WTC11 (cell line): ENCODE measurements at regions not wholly inside any gene's neighbourhood (a gene's known extent, or its start where the extent isn't known, plus 50 kb on each side); places are given as distances from the start of the nearest gene placed in this dataset.

Source experiments
- ATAC-seq: fragments of 200-7000 bp; cut with Tn5 transposase; 2 replicates; pipeline ENCODE4 v1.10.0; 2021; ENCODE audit warnings: mild to moderate bottlenecking, moderate library complexity
- CTCF ChIA-PET: fragments of 300-600 bp; sonication (Branson Sonifier 250); formaldehyde crosslinking; loops from one replicate; lab custom pipeline; 2021; ENCODE audit warnings: antibody characterized with exemption; lab: Charles Lee
- POLR2A ChIA-PET: fragments of 350-600 bp; sonication (Branson Sonifier 250); formaldehyde crosslinking; loops from one replicate; lab custom pipeline; 2021; ENCODE audit warnings: antibody characterized with exemption; lab: Charles Lee
- DNase-seq: peaks from one replicate; pipeline ENCODE4 v3.0.0; 2021; ENCODE audit warnings: low spot score
- H3K27ac Mint-ChIP-seq: 2 replicates; pipeline ENCODE4 v1.8.0; 2021; ENCODE audit warnings: mixed read lengths
- H3K27me3 Mint-ChIP-seq: 2 replicates; pipeline ENCODE4 v1.8.0; 2021; ENCODE audit warnings: low read depth, mild to moderate bottlenecking, moderate library complexity, mixed read lengths
- H3K36me3 Mint-ChIP-seq: 2 replicates; pipeline ENCODE4 v1.8.0; 2021; ENCODE audit warnings: mixed read lengths
- H3K4me1 Mint-ChIP-seq: 2 replicates; pipeline ENCODE4 v1.8.0; 2022; ENCODE audit warnings: mixed read lengths
- H3K4me3 Mint-ChIP-seq: 2 replicates; pipeline ENCODE4 v1.8.0; 2021; ENCODE audit warnings: mild to moderate bottlenecking, moderate library complexity, mixed read lengths
- H3K9me3 Mint-ChIP-seq: 2 replicates; pipeline ENCODE4 v1.8.0; 2021; ENCODE audit warnings: mixed read lengths
- ATF3 ChIP-seq: sonication (generic); formaldehyde crosslinking; conservative IDR thresholded peaks from 2 replicates; pipeline ENCODE4 v1.8.1; 2022; ENCODE audit warnings: mild to moderate bottlenecking, missing genetic modification reagents
- CTCF ChIP-seq: fragments of 200-600 bp; IDR thresholded peaks from 2 replicates; pipeline ENCODE4 v1.8.0; 2022; ENCODE audit warnings: antibody characterized with exemption
- ESRRA ChIP-seq: sonication (generic); formaldehyde crosslinking; IDR thresholded peaks from 2 replicates; pipeline ENCODE4 v1.8.1; 2022; ENCODE audit warnings: mild to moderate bottlenecking, missing genetic modification reagents, borderline replicate concordance
- FOXJ3 ChIP-seq: sonication (generic); formaldehyde crosslinking; IDR thresholded peaks from 2 replicates; pipeline ENCODE4 v1.9.0; 2021; ENCODE audit warnings: missing genetic modification reagents, mild to moderate bottlenecking, borderline replicate concordance
- FOXP1 ChIP-seq: sonication (generic); formaldehyde crosslinking; IDR thresholded peaks from 2 replicates; pipeline ENCODE4 v1.8.0; 2022; ENCODE audit warnings: missing genetic modification reagents, mild to moderate bottlenecking, moderate library complexity, borderline replicate concordance
- GRHL2 ChIP-seq: fragments of 250-450 bp; sonication (Bioruptor Pico); IDR thresholded peaks from 2 replicates; pipeline ENCODE4 v1.8.0; 2022; ENCODE audit warnings: mild to moderate bottlenecking, moderate library complexity; ENCODE audit not compliant: insufficient replicate concordance, severe bottlenecking
- KAT7 ChIP-seq: sonication (generic); formaldehyde crosslinking; IDR thresholded peaks from 2 replicates; pipeline ENCODE4 v1.8.1; 2023; ENCODE audit warnings: missing genetic modification reagents, mild to moderate bottlenecking, borderline replicate concordance
- NFATC4 ChIP-seq: fragments of 250-450 bp; sonication (Bioruptor Pico); IDR thresholded peaks from 2 replicates; pipeline ENCODE4 v1.9.0; 2021; ENCODE audit warnings: mild to moderate bottlenecking
- NFE2L1 ChIP-seq: sonication (generic); formaldehyde crosslinking; IDR thresholded peaks from 2 replicates; pipeline ENCODE4 v1.8.1; 2023; ENCODE audit warnings: missing genetic modification reagents
- NR2C2 ChIP-seq: sonication (generic); formaldehyde crosslinking; IDR thresholded peaks from 2 replicates; pipeline ENCODE4 v1.8.0; 2022; ENCODE audit warnings: mild to moderate bottlenecking, missing genetic modification reagents
- SMAD4 ChIP-seq: sonication (generic); formaldehyde crosslinking; IDR thresholded peaks from 2 replicates; pipeline ENCODE4 v1.8.0; 2022; ENCODE audit warnings: mild to moderate bottlenecking, missing genetic modification reagents
- TP53 ChIP-seq: sonication (generic); formaldehyde crosslinking; IDR thresholded peaks from 2 replicates; pipeline ENCODE4 v1.8.1; 2023; ENCODE audit warnings: mild to moderate bottlenecking, missing genetic modification reagents
- ZNF121 ChIP-seq: sonication (generic); formaldehyde crosslinking; IDR thresholded peaks from 2 replicates; pipeline ENCODE4 v1.8.0; 2023; ENCODE audit warnings: missing genetic modification reagents
- ZNF317 ChIP-seq: sonication (generic); formaldehyde crosslinking; IDR thresholded peaks from 2 replicates; pipeline ENCODE4 v1.8.1; 2023; ENCODE audit warnings: low read depth, mild to moderate bottlenecking, moderate library complexity, missing genetic modification reagents, borderline replicate concordance
- ZNF396 ChIP-seq: fragments of 250-450 bp; sonication (Bioruptor Pico); IDR thresholded peaks from 2 replicates; pipeline ENCODE4 v1.8.0; 2021; ENCODE audit warnings: mild to moderate bottlenecking, moderate library complexity, borderline replicate concordance
- TF ChIP-seq, protein P1 (sequence below): sonication (generic); formaldehyde crosslinking; IDR thresholded peaks from 2 replicates; pipeline ENCODE4 v1.8.1; 2022; ENCODE audit warnings: mild to moderate bottlenecking, moderate library complexity, missing genetic modification reagents
- TF ChIP-seq, protein P2 (sequence below): fragments of 250-450 bp; sonication (Bioruptor Pico); conservative IDR thresholded peaks from 2 replicates; pipeline ENCODE4 v1.9.0; 2021; ENCODE audit warnings: mild to moderate bottlenecking
- TF ChIP-seq, protein P3 (sequence below): sonication (generic); formaldehyde crosslinking; IDR thresholded peaks from 2 replicates; pipeline ENCODE4 v1.8.1; 2023; ENCODE audit warnings: mild to moderate bottlenecking, missing genetic modification reagents, borderline replicate concordance
- TF ChIP-seq, protein P4 (sequence below): sonication (generic); formaldehyde crosslinking; IDR thresholded peaks from 2 replicates; pipeline ENCODE4 v1.8.1; 2023; ENCODE audit warnings: mild to moderate bottlenecking, missing genetic modification reagents, moderate library complexity

DNA sequence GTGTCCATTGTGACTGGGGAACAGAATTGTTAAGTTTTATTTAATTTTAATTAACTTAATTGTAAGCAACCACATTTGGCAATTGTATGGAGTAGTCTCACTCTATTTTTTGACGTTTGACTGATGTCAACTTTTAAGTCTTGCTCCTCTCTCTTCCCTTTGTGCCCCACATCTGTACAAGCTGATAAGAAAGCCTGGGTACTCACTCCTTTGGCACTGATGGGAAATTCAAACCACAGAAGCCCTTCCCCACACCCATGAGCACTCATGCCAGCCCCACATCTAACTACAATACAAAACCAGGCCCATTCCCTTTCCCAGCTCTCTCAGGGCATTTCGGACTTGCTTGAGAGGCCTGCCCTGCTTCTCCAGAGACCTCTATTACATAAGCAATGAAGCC lies 451.5 kb upstream of the KIF2A start:
- no peak for ATAC-seq
- Mint-ChIP-seq H3K36me3 (no peaks in the 10 kb centered on the region), H3K27ac (no peak overlapping the region), H3K9me3 (peaks cover 9% of the 10 kb centered on the region; the same call in 1 of the 2 replicates), H3K4me1 (no peaks in the 10 kb centered on the region), H3K27me3 (no peaks in the 10 kb centered on the region), H3K4me3 (no peak overlapping the region)
- ChIA-PET CTCF (interaction anchor here (0.9 kb wide), 1 partner anchor 86 kb away, joined by 3 read pairs; no protein-coding TSS in a partner anchor), POLR2A (no interaction called here)
- no peak for DNase-seq
- TF ChIP-seq FOXP1 (CRISPR knock-in tag): no peak
- TF ChIP-seq NFATC4: no peak
- TF ChIP-seq, protein P1, sequence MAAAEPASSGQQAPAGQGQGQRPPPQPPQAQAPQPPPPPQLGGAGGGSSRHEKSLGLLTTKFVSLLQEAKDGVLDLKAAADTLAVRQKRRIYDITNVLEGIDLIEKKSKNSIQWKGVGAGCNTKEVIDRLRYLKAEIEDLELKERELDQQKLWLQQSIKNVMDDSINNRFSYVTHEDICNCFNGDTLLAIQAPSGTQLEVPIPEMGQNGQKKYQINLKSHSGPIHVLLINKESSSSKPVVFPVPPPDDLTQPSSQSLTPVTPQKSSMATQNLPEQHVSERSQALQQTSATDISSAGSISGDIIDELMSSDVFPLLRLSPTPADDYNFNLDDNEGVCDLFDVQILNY (CRISPR knock-in tag): no peak

- Mint-ChIP-seq H3K36me3 (no peaks in the 10 kb centered on the region), H3K27ac (no peak overlapping the region), H3K4me3 (no peak overlapping the region), H3K4me1 (no peaks in the 10 kb centered on the region), H3K27me3 (no peaks in the 10 kb centered on the region), H3K9me3 (0 out of 2 replicates have a peak, but pooled peaks cover 4% of the 10 kb centered on the region)
- ChIA-PET CTCF (interaction anchor here (1.1 to 1.5 kb wide), 2 partner anchors 54 to 92 kb away, joined by 5 read pairs; no protein-coding TSS in a partner anchor), POLR2A (no interaction called here)
- DNase-seq (no peak), ATAC-seq (peak; percentile 66)
- TF ChIP-seq SMAD4 (CRISPR knock-in tag) (no peak), KAT7 (CRISPR knock-in tag) (no peak), ZNF121 (CRISPR knock-in tag) (no peak), ESRRA (CRISPR knock-in tag) (no peak), ZNF396 (CRISPR knock-in tag) (no peak), CTCF (no peak), ATF3 (CRISPR knock-in tag) (no peak), NR2C2 (CRISPR knock-in tag) (no peak), ZNF317 (CRISPR knock-in tag) (no peak), NFE2L1 (CRISPR knock-in tag) (no peak), GRHL2 (CRISPR knock-in tag) (no peak), FOXJ3 (CRISPR knock-in tag) (no peak), TP53 (CRISPR knock-in tag) (no peak)
- TF ChIP-seq, protein P2, sequence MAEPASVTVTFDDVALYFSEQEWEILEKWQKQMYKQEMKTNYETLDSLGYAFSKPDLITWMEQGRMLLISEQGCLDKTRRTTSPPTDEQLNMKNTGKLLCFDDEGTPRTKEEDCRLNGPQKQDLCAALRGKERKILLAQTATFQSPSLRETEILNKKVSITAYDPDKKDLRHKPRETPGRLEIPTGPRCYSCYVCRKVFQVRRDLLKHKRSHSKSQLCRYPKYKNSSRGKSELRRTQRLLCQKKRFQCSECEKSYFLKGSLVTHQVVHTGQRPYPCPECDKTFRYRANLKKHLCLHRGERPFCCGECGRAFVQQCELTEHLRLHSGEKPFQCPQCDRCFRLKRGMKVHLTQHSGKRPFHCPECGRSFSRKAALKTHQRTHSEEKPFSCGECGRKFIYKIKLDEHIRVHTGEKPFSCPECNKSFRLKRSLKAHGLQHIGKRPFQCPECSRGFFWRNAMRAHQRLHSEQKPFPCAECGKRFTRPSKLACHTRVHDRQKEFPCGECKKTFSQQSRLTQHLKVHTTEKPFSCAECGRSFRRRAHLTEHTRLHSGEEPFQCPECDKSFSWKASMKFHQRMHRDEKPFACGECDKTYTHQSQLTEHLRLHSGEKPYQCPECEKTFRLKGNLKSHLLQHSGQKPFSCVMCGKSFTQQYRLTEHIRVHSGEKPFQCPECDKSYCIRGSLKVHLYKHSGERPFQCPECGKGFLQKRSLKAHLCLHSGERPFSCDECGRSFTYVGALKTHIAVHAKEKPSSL (CRISPR knock-in tag): no peak
- TF ChIP-seq, protein P3, sequence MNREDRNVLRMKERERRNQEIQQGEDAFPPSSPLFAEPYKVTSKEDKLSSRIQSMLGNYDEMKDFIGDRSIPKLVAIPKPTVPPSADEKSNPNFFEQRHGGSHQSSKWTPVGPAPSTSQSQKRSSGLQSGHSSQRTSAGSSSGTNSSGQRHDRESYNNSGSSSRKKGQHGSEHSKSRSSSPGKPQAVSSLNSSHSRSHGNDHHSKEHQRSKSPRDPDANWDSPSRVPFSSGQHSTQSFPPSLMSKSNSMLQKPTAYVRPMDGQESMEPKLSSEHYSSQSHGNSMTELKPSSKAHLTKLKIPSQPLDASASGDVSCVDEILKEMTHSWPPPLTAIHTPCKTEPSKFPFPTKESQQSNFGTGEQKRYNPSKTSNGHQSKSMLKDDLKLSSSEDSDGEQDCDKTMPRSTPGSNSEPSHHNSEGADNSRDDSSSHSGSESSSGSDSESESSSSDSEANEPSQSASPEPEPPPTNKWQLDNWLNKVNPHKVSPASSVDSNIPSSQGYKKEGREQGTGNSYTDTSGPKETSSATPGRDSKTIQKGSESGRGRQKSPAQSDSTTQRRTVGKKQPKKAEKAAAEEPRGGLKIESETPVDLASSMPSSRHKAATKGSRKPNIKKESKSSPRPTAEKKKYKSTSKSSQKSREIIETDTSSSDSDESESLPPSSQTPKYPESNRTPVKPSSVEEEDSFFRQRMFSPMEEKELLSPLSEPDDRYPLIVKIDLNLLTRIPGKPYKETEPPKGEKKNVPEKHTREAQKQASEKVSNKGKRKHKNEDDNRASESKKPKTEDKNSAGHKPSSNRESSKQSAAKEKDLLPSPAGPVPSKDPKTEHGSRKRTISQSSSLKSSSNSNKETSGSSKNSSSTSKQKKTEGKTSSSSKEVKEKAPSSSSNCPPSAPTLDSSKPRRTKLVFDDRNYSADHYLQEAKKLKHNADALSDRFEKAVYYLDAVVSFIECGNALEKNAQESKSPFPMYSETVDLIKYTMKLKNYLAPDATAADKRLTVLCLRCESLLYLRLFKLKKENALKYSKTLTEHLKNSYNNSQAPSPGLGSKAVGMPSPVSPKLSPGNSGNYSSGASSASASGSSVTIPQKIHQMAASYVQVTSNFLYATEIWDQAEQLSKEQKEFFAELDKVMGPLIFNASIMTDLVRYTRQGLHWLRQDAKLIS (CRISPR knock-in tag): no peak
- TF ChIP-seq, protein P4, sequence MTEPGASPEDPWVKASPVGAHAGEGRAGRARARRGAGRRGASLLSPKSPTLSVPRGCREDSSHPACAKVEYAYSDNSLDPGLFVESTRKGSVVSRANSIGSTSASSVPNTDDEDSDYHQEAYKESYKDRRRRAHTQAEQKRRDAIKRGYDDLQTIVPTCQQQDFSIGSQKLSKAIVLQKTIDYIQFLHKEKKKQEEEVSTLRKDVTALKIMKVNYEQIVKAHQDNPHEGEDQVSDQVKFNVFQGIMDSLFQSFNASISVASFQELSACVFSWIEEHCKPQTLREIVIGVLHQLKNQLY: no peak
Observed at GRCh38 chr5:61860978-61861377, 445.0 kb upstream of the KIF2A start.
